Endometrial microvascular endothelial cells (primary cell): ENCODE measurements at regions not wholly inside any gene's neighbourhood (a gene's known extent, or its start where the extent isn't known, plus 50 kb on each side); places are given as distances from the start of the nearest gene placed in this dataset.
"Not testable (repeated sequence)": the region's sequence is repeated elsewhere in the genome, so short reads cannot be mapped to it uniquely, and the experiment has no call there.

Experiments used
- in situ Hi-C: cut with HindIII; loops from 2 replicates; pipeline ENCODE4 v1.10.0; 2017; ENCODE audit warnings: low sequenced_read_pairs, low pct_unique_long_range_greater_than_20kb; ENCODE audit errors: inconsistent ontology term

GRCh38 chr17:31724619-31725018 is 134.4 kb downstream of the COPRS start:
- in situ Hi-C loops: loop anchor here (10.0 kb wide), 1 partner anchor 130 kb away; the partner anchor contains the start of gene COPRS

- in situ Hi-C loops: loop anchor here (10.0 kb wide), 1 partner anchor 131 kb away; the partner anchor contains the start of gene COPRS
These were observed 135.0 kb downstream of the COPRS start for GRCh38 chr17:31724026-31724425.

- in situ Hi-C loops: loop anchor here (10.0 kb wide), 1 partner anchor 132 kb away; the partner anchor contains the start of gene COPRS
These were observed 136.6 kb downstream of the COPRS start for GRCh38 chr17:31722251-31723056.

- in situ Hi-C loops: loop anchor here (10.0 kb wide), 1 partner anchor 133 kb away; the partner anchor contains the start of gene COPRS
These were observed 137.6 kb downstream of the COPRS start for GRCh38 chr17:31721291-31722025.

- in situ Hi-C loops: not testable (repeated sequence)
These were observed 141.8 kb downstream of the COPRS start for GRCh38 chr17:31717251-31717650.

- in situ Hi-C loops: no loop called here
These were observed 143.6 kb downstream of the COPRS start for GRCh38 chr17:31715446-31715845.

GRCh38 chr17:31704483-31704882 is 154.6 kb downstream of the COPRS start:
- in situ Hi-C loops: no loop called here

- in situ Hi-C loops: no loop called here
These were observed 157.0 kb downstream of the COPRS start for GRCh38 chr17:31702041-31702440.

GRCh38 chr17:31700973-31701372 is 158.1 kb downstream of the COPRS start:
- in situ Hi-C loops: no loop called here

GRCh38 chr17:31699886-31700285 is 159.2 kb downstream of the COPRS start:
- in situ Hi-C loops: no loop called here

GRCh38 chr17:31699281-31699680 is 159.8 kb downstream of the COPRS start:
- in situ Hi-C loops: no loop called here

GRCh38 chr17:31698751-31699150 is 160.3 kb downstream of the COPRS start:
- in situ Hi-C loops: no loop called here

GRCh38 chr17:31697838-31698237 is 161.2 kb downstream of the COPRS start:
- in situ Hi-C loops: no loop called here

- in situ Hi-C loops: no loop called here
These were observed 162.2 kb downstream of the COPRS start for GRCh38 chr17:31696703-31697325.

- in situ Hi-C loops: no loop called here
These were observed 162.9 kb downstream of the COPRS start for GRCh38 chr17:31696184-31696602.

GRCh38 chr17:31695456-31696090 is 163.5 kb downstream of the COPRS start:
- in situ Hi-C loops: no loop called here

GRCh38 chr17:31693433-31694220 is 165.4 kb downstream of the COPRS start:
- in situ Hi-C loops: no loop called here

GRCh38 chr17:31692632-31693031 is 166.4 kb downstream of the COPRS start:
- in situ Hi-C loops: no loop called here
